IPS DF 4.7 (cell line): ENCODE measurements at regions not wholly inside any gene's neighbourhood (a gene's known extent, or its start where the extent isn't known, plus 50 kb on each side); places are given as distances from the start of the nearest gene placed in this dataset.
"Not testable (repeated sequence)": the region's sequence is repeated elsewhere in the genome, so short reads cannot be mapped to it uniquely, and the experiment has no call there.

ENCODE experiments used
- DNase-seq: peaks from one replicate; pipeline ENCODE4 v3.0.0-alpha.2; 2013; ENCODE audit warnings: low spot score; ENCODE audit errors: extremely low read depth

GRCh38 chr7:138316421-138317043, 143.5 kb upstream of the TRIM24 start:
- no peak for DNase-seq

GRCh38 chr7:138317044-138317596, 142.9 kb upstream of the TRIM24 start:
- DNase-seq: no peak

GRCh38 chr7:138324941-138325340, 135.1 kb upstream of the TRIM24 start:
- DNase-seq: no peak

- no peak for DNase-seq
Observed at GRCh38 chr7:138325434-138325833, 134.6 kb upstream of the TRIM24 start.

- no peak for DNase-seq
Observed at GRCh38 chr7:138328215-138328614, 131.8 kb upstream of the TRIM24 start.

- not testable (repeated sequence) for DNase-seq
Observed at GRCh38 chr7:138332850-138333249, 127.2 kb upstream of the TRIM24 start.

GRCh38 chr7:138338361-138338760, 121.7 kb upstream of the TRIM24 start:
- DNase-seq: no peak

GRCh38 chr7:138339229-138339628, 120.8 kb upstream of the TRIM24 start:
- not testable (repeated sequence) for DNase-seq

GRCh38 chr7:138342990-138343389, 117.1 kb upstream of the TRIM24 start:
- no peak for DNase-seq

GRCh38 chr7:138345567-138345966, 114.5 kb upstream of the TRIM24 start:
- DNase-seq: no peak

- no peak for DNase-seq
Observed at GRCh38 chr7:138346975-138347374, 113.1 kb upstream of the TRIM24 start.

- no peak for DNase-seq
Observed at GRCh38 chr7:138349841-138350700, 110.0 kb upstream of the TRIM24 start.

- DNase-seq: no peak
Observed at GRCh38 chr7:138350701-138351357, 109.2 kb upstream of the TRIM24 start.

GRCh38 chr7:138352570-138353461, 107.2 kb upstream of the TRIM24 start:
- DNase-seq: no peak

- no peak for DNase-seq
Observed at GRCh38 chr7:138354066-138354465, 106.0 kb upstream of the TRIM24 start.

GRCh38 chr7:138355254-138355653, 104.8 kb upstream of the TRIM24 start:
- no peak for DNase-seq

GRCh38 chr7:138358850-138359341, 101.2 kb upstream of the TRIM24 start:
- DNase-seq: no peak

GRCh38 chr7:138359870-138360559, 100.0 kb upstream of the TRIM24 start:
- no peak for DNase-seq

GRCh38 chr7:138363721-138364120, 96.3 kb upstream of the TRIM24 start:
- no peak for DNase-seq

GRCh38 chr7:138366137-138366536, 93.9 kb upstream of the TRIM24 start:
- DNase-seq: not testable (repeated sequence)
